ENCODE measurements at regions not wholly inside any gene's neighbourhood (a gene's known extent, or its start where the extent isn't known, plus 50 kb on each side); places are given as distances from the start of the nearest gene placed in this dataset.
A peak's percentile ranks its signal among the peaks of the same experiment; 100 is the strongest.

DNA sequence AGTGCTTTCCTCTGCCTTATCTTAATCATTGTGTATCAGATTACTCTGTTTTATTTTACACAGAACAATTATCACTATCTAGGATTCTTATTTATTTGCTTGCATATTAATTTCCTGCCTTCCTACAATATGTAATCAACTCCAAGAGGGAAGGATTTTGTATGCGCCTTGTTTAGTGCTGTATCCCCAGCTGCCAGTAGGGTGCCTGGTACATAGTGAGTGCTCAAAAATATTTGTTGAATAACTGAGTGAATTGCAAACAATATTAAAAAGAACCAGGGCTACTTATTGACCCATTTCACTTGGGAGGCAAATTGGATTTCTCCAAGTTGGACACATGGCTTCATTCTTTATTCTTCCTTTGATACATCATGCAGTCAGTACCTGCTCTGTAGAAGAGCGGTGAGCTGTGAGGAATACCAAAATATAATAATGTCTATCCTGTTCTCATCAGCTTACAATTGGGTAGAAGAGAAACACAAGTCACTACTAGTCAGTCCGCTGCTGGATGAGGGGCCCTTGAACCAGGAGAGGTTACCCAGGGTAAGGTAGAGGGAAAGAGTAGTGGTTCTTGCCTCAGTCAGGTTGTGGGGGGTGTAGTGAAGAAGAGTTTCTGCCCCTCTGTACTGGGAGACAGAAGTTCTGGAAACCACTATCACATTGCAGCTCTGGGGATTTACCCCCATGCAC lies 233.9 kb upstream of the ZBTB20 start:
- Mint-ChIP-seq H3K9me3 (peaks cover 5% of the 10 kb centered on the region), H3K27me3 (ENCODE audit: low read depth) (no peaks in the 10 kb centered on the region), H3K4me3 (no peak overlapping the region), H3K27ac (no peak overlapping the region), H3K4me1 (no peaks in the 10 kb centered on the region), H3K36me3 (no peaks in the 10 kb centered on the region)
- no peak for DNase-seq (ENCODE audit: low spot score in 2 of 2, unreplicated experiment in 2 of 2)
- TF ChIP-seq, protein P1, sequence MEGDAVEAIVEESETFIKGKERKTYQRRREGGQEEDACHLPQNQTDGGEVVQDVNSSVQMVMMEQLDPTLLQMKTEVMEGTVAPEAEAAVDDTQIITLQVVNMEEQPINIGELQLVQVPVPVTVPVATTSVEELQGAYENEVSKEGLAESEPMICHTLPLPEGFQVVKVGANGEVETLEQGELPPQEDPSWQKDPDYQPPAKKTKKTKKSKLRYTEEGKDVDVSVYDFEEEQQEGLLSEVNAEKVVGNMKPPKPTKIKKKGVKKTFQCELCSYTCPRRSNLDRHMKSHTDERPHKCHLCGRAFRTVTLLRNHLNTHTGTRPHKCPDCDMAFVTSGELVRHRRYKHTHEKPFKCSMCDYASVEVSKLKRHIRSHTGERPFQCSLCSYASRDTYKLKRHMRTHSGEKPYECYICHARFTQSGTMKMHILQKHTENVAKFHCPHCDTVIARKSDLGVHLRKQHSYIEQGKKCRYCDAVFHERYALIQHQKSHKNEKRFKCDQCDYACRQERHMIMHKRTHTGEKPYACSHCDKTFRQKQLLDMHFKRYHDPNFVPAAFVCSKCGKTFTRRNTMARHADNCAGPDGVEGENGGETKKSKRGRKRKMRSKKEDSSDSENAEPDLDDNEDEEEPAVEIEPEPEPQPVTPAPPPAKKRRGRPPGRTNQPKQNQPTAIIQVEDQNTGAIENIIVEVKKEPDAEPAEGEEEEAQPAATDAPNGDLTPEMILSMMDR (IDR thresholded peaks at IDR 0.05; ENCODE audit: unreplicated experiment), result peak; percentile 20

GRCh38 chr3:115381573-115381912 lies 234.5 kb upstream of the ZBTB20 start:
- Mint-ChIP-seq H3K36me3 (no peaks in the 10 kb centered on the region), H3K27ac (no peak overlapping the region), H3K9me3 (peaks cover 5% of the 10 kb centered on the region), H3K4me3 (no peak overlapping the region), H3K27me3 (ENCODE audit: low read depth) (no peaks in the 10 kb centered on the region), H3K4me1 (no peaks in the 10 kb centered on the region)
- TF ChIP-seq, protein P1 (IDR thresholded peaks at IDR 0.05; ENCODE audit: unreplicated experiment), result no peak
- no peak for DNase-seq (ENCODE audit: low spot score in 2 of 2, unreplicated experiment in 2 of 2)

DNA sequence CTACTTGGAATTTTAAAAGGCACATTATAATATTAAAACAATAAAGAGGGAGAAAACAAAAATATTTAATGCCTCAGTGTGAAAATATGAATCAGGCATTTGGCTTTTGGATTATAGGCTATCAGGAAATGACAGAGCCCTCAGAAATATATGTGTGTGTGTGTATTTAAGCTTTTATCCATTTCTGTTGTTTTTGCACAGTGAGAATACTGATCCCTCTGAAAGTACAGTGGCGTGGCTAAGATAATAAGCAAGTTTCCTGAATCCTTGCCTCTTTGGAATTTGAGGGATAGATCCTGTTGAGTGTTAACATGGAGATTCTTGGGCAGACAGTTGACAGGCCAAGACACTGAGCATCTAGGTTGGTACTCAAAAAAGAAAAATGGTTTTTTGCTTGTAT lies 234.8 kb upstream of the ZBTB20 start:
- no peaks in the 10 kb centered on the region for H3K27me3 Mint-ChIP-seq (ENCODE audit: low read depth)
- no peaks in the 10 kb centered on the region for H3K36me3 Mint-ChIP-seq
- H3K4me3 Mint-ChIP-seq, result no peak overlapping the region
- DNase-seq (ENCODE audit: low spot score in 2 of 2, unreplicated experiment in 2 of 2), result no peak
- peaks cover 5% of the 10 kb centered on the region for H3K9me3 Mint-ChIP-seq
- H3K4me1 Mint-ChIP-seq, result no peaks in the 10 kb centered on the region
- TF ChIP-seq, protein P1 (IDR thresholded peaks at IDR 0.05; ENCODE audit: unreplicated experiment), result no peak
- no peak overlapping the region for H3K27ac Mint-ChIP-seq

- Mint-ChIP-seq H3K4me3 (no peak overlapping the region), H3K27me3 (ENCODE audit: low read depth) (no peaks in the 10 kb centered on the region), H3K4me1 (peaks cover 3% of the 10 kb centered on the region), H3K27ac (no peak overlapping the region), H3K36me3 (no peaks in the 10 kb centered on the region), H3K9me3 (no peaks in the 10 kb centered on the region)
- no peak for DNase-seq (ENCODE audit: low spot score in 2 of 2, unreplicated experiment in 2 of 2)
- TF ChIP-seq, protein P1 (IDR thresholded peaks at IDR 0.05; ENCODE audit: unreplicated experiment), result no peak
These were observed 237.3 kb upstream of the ZBTB20 start for GRCh38 chr3:115384381-115384780.

- H3K4me3 Mint-ChIP-seq, result no peak overlapping the region
- H3K4me1 Mint-ChIP-seq, result peaks cover 3% of the 10 kb centered on the region
- H3K9me3 Mint-ChIP-seq, result no peaks in the 10 kb centered on the region
- DNase-seq (ENCODE audit: low spot score in 2 of 2, unreplicated experiment in 2 of 2), result no peak
- TF ChIP-seq, protein P1 (IDR thresholded peaks at IDR 0.05; ENCODE audit: unreplicated experiment), result no peak
- no peaks in the 10 kb centered on the region for H3K27me3 Mint-ChIP-seq (ENCODE audit: low read depth)
- no peak overlapping the region for H3K27ac Mint-ChIP-seq
- H3K36me3 Mint-ChIP-seq, result no peaks in the 10 kb centered on the region
These were observed 237.3 kb upstream of the GAP43 start for GRCh38 chr3:115385774-115386730.
